Fibroblast of lung (primary cell): ENCODE measurements at regions not wholly inside any gene's neighbourhood (a gene's known extent, or its start where the extent isn't known, plus 50 kb on each side); places are given as distances from the start of the nearest gene placed in this dataset.

Source experiments
- DNase-seq, 2 donors: peaks; one replicate each; pipeline versions ENCODE4 v3.0.0 to v3.0.0-alpha.2; 2010; ENCODE audit warnings: low read depth in 2 of 2
- H2AFZ ChIP-seq: 2 replicates; pipeline ENCODE4 v1.5.1; 2012; ENCODE audit warnings: low read length, control low read depth, inconsistent platforms
- H3K27ac ChIP-seq: 2 replicates; pipeline ENCODE4 v1.5.1; 2011; ENCODE audit warnings: low read length, control low read depth; ENCODE audit not compliant: insufficient read depth
- H3K27me3 ChIP-seq: 2 replicates; pipeline ENCODE4 v1.5.1; 2011; ENCODE audit warnings: mild to moderate bottlenecking, low read length; ENCODE audit not compliant: control insufficient read depth, insufficient read depth
- H3K36me3 ChIP-seq: 2 replicates; pipeline ENCODE4 v1.5.1; 2011; ENCODE audit warnings: low read length; ENCODE audit not compliant: control insufficient read depth, insufficient read depth
- H3K4me1 ChIP-seq: 2 replicates; pipeline ENCODE4 v1.5.1; 2011; ENCODE audit warnings: low read length; ENCODE audit not compliant: control insufficient read depth, insufficient read depth; ENCODE audit errors: extremely low read depth
- H3K4me2 ChIP-seq: 2 replicates; pipeline ENCODE4 v1.5.1; 2011; ENCODE audit warnings: low read length, control low read depth; ENCODE audit not compliant: insufficient read depth; ENCODE audit errors: extremely low read depth
- H3K4me3 ChIP-seq, 4 experiments: fragments of 200-600 bp in 1 of 4; sonication (generic) in 1 of 4; replicated peaks in 1 of 4; 2 replicates each; pipeline ENCODE4 v1.5.1; 2011 to 2016; ENCODE audit warnings: low read length in 4 of 4, low read depth in 3 of 4, mild to moderate bottlenecking in 3 of 4, control low read depth in 2 of 4, inconsistent platforms in 1 of 4, mixed read lengths in 1 of 4; ENCODE audit not compliant: insufficient read depth in 1 of 4; ENCODE audit errors: control extremely low read depth in 1 of 4
- H3K79me2 ChIP-seq: 2 replicates; pipeline ENCODE4 v1.5.1; 2012; ENCODE audit warnings: mild to moderate bottlenecking, low read length, inconsistent platforms; ENCODE audit not compliant: control insufficient read depth, insufficient read depth
- H3K9ac ChIP-seq: 2 replicates; pipeline ENCODE4 v1.5.1; 2011; ENCODE audit warnings: mild to moderate bottlenecking, low read length, control low read depth; ENCODE audit not compliant: insufficient read depth
- H3K9me3 ChIP-seq: 2 replicates; pipeline ENCODE4 v1.5.1; 2012; ENCODE audit warnings: low read depth, low read length; ENCODE audit not compliant: control insufficient read depth, insufficient read depth
- H4K20me1 ChIP-seq: 2 replicates; pipeline ENCODE4 v1.5.1; 2011; ENCODE audit warnings: low read length; ENCODE audit not compliant: control insufficient read depth, insufficient read depth; ENCODE audit errors: extremely low read depth
- EZH2 ChIP-seq: IDR thresholded peaks from 2 replicates; pipeline ENCODE4 v1.5.1; 2012; ENCODE audit warnings: low read length, control low read depth, mild to moderate bottlenecking; ENCODE audit errors: missing control alignments
- TF ChIP-seq, protein P1 (sequence below), 2 donors: IDR thresholded peaks in 1 of 2; conservative IDR thresholded peaks in 1 of 2; 1 replicate in 1 of 2; 2 replicates in 1 of 2; pipeline ENCODE4 v1.5.1; 2011 to 2012; ENCODE audit warnings: low read length in 2 of 2, control low read depth in 1 of 2, inconsistent platforms in 1 of 2, low read depth in 1 of 2, mild to moderate bottlenecking in 1 of 2

DNA sequence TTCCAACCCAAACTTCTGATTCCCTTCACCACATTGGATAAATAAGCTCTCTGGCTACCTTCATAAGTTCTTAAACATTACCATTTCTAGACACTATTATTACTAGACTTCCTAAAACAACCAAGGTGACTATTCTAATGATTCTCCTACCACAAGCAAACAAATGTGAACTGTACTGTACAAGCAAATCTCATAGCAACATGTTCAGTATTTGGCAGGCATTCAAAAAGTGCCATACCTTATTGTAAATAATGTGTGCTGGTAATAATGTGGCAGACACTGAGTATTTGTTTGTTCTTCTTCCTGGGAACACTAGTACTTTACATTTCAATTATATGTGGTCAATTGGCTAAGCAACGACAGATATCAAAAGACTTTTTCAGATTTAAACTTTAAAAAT, 986.0 kb upstream of the SPRY2 start:
- no peaks in the 10 kb centered on the region for H3K36me3 ChIP-seq

DNA sequence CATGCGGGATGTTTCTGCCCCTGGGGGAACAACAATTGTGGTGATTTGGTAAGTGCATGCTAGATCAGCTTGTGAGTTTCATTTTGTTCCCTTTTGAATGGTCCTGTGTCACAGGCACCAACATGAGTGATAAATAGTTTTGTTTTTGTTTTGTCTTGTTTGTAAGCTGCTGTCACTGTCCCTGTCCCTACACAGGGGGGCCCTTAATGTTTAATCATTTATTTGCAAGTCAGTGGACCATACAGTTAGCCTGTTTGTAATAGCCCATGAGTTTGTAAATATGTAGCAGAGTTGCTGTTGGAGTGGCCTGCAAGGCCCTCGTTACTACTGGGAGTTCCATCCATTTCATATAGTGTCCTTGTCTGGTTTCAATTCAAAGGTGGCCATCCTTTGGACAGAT, 979.6 kb upstream of the SPRY2 start:
- Histone ChIP-seq H3K27ac (no peak overlapping the region), H3K4me3 (no peak overlapping the region), H2AFZ (no peak overlapping the region), H3K9ac (no peak overlapping the region), H3K9me3 (no peaks in the 10 kb centered on the region), H4K20me1 (no peaks in the 10 kb centered on the region), H3K4me1 (no peaks in the 10 kb centered on the region), H3K4me2 (no peak overlapping the region), H3K36me3 (no peaks in the 10 kb centered on the region), H3K79me2 (no peaks in the 10 kb centered on the region), H3K27me3 (no peaks in the 10 kb centered on the region)
- no peak for DNase-seq
- no peak for TF ChIP-seq EZH2
- TF ChIP-seq, protein P1, sequence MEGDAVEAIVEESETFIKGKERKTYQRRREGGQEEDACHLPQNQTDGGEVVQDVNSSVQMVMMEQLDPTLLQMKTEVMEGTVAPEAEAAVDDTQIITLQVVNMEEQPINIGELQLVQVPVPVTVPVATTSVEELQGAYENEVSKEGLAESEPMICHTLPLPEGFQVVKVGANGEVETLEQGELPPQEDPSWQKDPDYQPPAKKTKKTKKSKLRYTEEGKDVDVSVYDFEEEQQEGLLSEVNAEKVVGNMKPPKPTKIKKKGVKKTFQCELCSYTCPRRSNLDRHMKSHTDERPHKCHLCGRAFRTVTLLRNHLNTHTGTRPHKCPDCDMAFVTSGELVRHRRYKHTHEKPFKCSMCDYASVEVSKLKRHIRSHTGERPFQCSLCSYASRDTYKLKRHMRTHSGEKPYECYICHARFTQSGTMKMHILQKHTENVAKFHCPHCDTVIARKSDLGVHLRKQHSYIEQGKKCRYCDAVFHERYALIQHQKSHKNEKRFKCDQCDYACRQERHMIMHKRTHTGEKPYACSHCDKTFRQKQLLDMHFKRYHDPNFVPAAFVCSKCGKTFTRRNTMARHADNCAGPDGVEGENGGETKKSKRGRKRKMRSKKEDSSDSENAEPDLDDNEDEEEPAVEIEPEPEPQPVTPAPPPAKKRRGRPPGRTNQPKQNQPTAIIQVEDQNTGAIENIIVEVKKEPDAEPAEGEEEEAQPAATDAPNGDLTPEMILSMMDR (conservative IDR thresholded peaks at IDR 0.05 in 1 of 2, IDR thresholded peaks at IDR 0.05 in 1 of 2; ENCODE audit: low read depth in 1 of 2, low read length in 2 of 2): no peak

More for the DNA sequence above, 986.0 kb upstream of the SPRY2 start:
- no peaks in the 10 kb centered on the region for H4K20me1 ChIP-seq
- no peaks in the 10 kb centered on the region for H3K79me2 ChIP-seq
- DNase-seq: no peak
- no peaks in the 10 kb centered on the region for H3K27me3 ChIP-seq
- no peak overlapping the region for H3K4me3 ChIP-seq
- H3K9ac ChIP-seq: no peak overlapping the region
- no peak overlapping the region for H2AFZ ChIP-seq
- H3K9me3 ChIP-seq: no peaks in the 10 kb centered on the region
- H3K4me1 ChIP-seq: no peaks in the 10 kb centered on the region
- H3K4me2 ChIP-seq: no peak overlapping the region
- no peak overlapping the region for H3K27ac ChIP-seq
- TF ChIP-seq, protein P1 (conservative IDR thresholded peaks at IDR 0.05 in 1 of 2, IDR thresholded peaks at IDR 0.05 in 1 of 2; ENCODE audit: low read depth in 1 of 2, low read length in 2 of 2): no peak
- no peak for TF ChIP-seq EZH2

DNA sequence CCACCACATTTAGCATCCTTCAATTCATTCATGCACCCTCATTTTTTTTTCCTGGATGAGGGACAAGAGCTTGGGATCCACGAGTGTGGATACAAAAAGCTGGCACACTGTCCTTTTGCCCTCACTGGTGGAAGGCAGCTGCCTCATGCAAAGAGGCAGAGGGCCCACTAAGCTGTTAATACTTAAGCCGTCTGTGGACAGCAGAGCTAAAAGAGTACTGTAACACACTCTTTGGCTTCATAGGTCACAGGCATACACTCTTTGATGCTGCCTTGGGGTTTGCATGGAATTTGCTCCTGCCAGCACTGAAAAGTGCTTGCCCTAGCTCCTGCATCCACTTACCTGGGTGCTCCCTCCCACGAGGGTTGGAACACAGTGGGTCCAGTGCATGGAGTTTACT, 978.4 kb upstream of the SPRY2 start:
- no peak overlapping the region for H3K27ac ChIP-seq
- H3K79me2 ChIP-seq: no peaks in the 10 kb centered on the region
- no peak overlapping the region for H3K9ac ChIP-seq
- H3K4me2 ChIP-seq: no peak overlapping the region
- no peak overlapping the region for H2AFZ ChIP-seq
- no peak overlapping the region for H3K4me3 ChIP-seq
- no peaks in the 10 kb centered on the region for H3K4me1 ChIP-seq
- H4K20me1 ChIP-seq: no peaks in the 10 kb centered on the region
- TF ChIP-seq, protein P1 (conservative IDR thresholded peaks at IDR 0.05 in 1 of 2, IDR thresholded peaks at IDR 0.05 in 1 of 2; ENCODE audit: low read depth in 1 of 2, low read length in 2 of 2): no peak
- TF ChIP-seq EZH2: no peak
- no peaks in the 10 kb centered on the region for H3K27me3 ChIP-seq
- H3K36me3 ChIP-seq: no peaks in the 10 kb centered on the region
- DNase-seq: no peak
- H3K9me3 ChIP-seq: no peaks in the 10 kb centered on the region
